Left cardiac atrium (tissue), 4 donors: ENCODE measurements at regions not wholly inside any gene's neighbourhood (a gene's known extent, or its start where the extent isn't known, plus 50 kb on each side); places are given as distances from the start of the nearest gene placed in this dataset.
"Not testable (repeated sequence)": the region's sequence is repeated elsewhere in the genome, so short reads cannot be mapped to it uniquely, and the experiment has no call there.

ENCODE experiments used
- ATAC-seq, 2 donors: fragments of 200-7000 bp; cut with Tn5 transposase; one replicate each; pipeline ENCODE4 v1.9.1; 2020; ENCODE audit warnings: mild to moderate bottlenecking in 2 of 2, moderate library complexity in 2 of 2
- DNase-seq: peaks from one replicate; pipeline ENCODE4 v3.0.0-alpha.2; 2020
- intact Hi-C, 2 donors: fragments of 100-400 bp; cut with DNase I; formaldehyde crosslinking; loops; one replicate each; pipeline versions ENCODE4 v1.14.1 to v1.15.1; 2022 to 2023
- donor health status: DM: no; HTN: yes; CAD: no.
- donor health status: DM: no; HTN: yes; CAD: no; lungs with severe emphysema.
- donor health status: DM: yes; HTN: yes; CAD: no.
- donor health status: Dilated cardiomyopathy.

- DNase-seq: no peak
- intact Hi-C loops: no loop called here
- no peak for ATAC-seq
Observed at GRCh38 chr20:51970858-51971257, 168.5 kb upstream of the SALL4 start.

DNA sequence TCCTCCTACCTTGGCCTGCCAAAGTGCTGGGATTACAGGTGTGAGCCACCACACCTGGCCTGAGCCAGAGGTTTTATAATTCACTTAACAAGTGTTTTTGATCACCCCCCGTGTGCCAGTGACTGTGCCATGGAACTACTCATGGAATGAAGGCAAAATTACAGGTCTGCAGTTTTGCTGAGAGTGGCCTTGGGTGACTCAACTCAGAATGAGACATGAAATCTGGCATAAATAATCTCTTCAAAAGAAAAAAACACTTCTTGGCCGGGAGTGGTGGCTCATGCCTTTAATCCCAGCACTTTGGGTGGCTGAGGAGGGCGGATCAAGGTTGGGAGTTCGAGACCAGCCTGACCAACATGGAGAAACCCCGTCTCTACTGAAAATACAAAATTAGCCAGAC is 166.9 kb upstream of the SALL4 start:
- ATAC-seq (no peak), DNase-seq (no peak)
- intact Hi-C loops: loop anchor here in 1 of 2 donors (5.0 kb wide), 1 partner anchor 327 kb away; no protein-coding TSS in a partner anchor

DNA sequence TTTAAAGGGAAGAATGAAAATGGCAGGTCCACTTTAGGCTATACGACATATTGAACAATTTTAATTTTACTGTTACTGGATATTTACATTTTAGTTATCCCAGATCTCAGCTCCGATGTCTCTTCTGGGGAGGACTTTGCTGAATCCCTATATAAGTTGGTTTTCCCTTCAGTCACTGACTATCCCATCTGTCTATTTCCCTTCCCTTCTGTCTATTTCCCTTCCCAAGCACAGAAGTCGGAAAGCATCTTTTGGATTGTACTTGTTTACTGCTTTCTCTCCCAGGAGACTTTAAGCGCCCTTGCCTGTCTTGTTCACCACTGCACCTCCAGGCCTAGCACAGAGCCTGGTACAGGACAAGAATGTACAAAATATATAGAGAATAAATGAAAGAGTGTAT is 165.8 kb upstream of the SALL4 start:
- DNase-seq (no peak), ATAC-seq (no peak)
- intact Hi-C loops: loop anchor here in 1 of 2 donors (5.0 kb wide), 1 partner anchor 326 kb away; no protein-coding TSS in a partner anchor

GRCh38 chr20:51966296-51966971 is 164.1 kb upstream of the SALL4 start:
- ATAC-seq: peak in 1 of 2 donors; percentile 72
- intact Hi-C loops: loop anchor here in 1 of 2 donors (5.0 kb wide), 1 partner anchor 324 kb away; no protein-coding TSS in a partner anchor
- peak; percentile 34 for DNase-seq

DNA sequence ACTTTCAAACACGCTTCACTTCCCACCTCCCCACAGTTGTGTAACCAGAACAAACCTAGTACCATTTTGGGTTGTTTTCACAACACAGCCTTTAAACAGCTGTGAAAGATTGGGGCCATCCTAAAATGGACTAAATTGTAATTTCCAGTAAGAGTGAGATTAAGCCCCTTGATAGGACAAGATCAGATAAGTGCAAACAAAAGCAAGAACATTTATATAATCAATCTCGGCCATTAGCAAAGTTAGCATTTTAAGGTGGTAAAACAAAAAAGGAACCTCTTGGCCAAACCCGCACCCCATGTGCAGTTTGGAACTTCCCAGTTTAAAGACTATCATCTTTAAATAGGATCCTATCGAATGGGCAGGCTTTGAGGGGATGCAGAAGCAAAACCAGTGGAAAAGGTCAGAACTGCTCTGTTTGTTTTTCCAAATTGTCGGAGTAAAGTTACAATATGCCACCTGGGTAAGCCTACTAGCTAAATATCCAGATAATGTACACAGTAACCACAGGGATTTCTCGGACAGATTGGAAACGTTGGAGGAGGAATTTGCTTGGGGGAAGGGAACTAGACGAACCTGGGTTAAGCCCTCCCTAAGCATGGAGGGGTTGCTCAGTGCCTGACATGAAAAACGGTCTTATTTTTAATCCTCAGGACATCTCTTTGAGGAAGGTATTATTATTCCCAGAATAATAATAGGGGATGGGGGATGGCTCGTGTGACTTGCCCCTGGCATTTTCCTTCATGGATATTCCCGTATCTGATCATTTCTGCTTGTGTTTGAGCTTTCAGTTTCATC is 159.8 kb upstream of the SALL4 start:
- no peak for ATAC-seq
- intact Hi-C loops: no loop called here
- no peak for DNase-seq

DNA sequence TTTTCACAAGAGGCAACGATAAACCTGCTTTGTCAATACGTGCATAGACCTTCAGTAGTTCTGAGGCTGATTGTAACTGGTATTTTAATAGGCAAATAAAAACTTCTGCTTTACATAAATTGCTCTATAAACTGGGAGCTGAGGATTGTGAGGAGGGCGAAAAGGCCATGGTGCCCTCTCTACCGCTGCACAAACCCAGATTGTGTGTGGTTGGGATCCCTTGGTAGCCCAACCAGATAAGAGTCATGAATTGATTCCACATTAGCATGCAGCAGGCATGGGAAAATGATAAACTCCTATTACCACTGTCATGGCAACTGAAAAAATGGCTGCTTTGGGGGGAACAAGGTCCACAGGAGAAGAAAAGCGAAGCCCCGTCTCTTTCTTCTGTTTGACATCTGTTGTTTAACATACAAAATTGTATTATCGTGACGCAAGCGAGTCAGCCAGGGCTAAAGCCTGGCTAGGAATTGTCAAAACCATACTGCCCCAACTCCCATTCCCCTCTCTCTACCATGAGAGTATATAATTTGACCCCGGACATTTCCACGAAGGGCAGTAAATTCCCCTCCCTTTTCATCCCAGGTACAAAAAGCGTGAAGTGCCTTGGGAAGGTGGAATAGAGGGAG is 157.8 kb upstream of the SALL4 start:
- no peak for DNase-seq
- intact Hi-C loops: no loop called here
- no peak for ATAC-seq

GRCh38 chr20:51959066-51959542 is 156.8 kb upstream of the SALL4 start:
- ATAC-seq (no peak), DNase-seq (no peak)
- intact Hi-C loops: no loop called here

GRCh38 chr20:51958099-51959065 is 156.1 kb upstream of the SALL4 start:
- ATAC-seq (no peak), DNase-seq (no peak)
- intact Hi-C loops: no loop called here

DNA sequence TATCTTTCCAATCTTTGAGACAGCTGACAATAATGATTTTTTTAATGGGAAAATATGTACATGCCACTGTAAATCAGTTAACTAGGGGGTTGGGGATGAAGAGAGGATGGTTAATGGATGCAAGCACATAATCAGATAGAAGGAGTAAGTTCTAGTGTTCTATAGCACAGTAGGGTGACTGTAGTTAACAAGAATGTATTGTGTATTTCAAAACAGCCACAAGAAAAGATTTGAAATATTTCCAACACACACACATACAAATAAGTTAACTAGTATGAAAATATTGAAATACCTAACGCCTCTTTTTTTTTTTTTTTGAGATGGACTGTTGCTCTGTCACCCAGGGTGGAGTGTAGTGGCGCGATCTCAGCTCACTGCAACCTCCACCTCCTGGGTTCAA is 153.4 kb upstream of the SALL4 start:
- ATAC-seq (no peak), DNase-seq (no peak)
- intact Hi-C loops: no loop called here

- intact Hi-C loops: no loop called here
- ATAC-seq (no peak), DNase-seq (no peak)
Observed at GRCh38 chr20:51953731-51954340, 151.5 kb upstream of the SALL4 start.

GRCh38 chr20:51950926-51951325 is 148.6 kb upstream of the SALL4 start:
- DNase-seq (no peak), ATAC-seq (no peak)
- intact Hi-C loops: no loop called here

GRCh38 chr20:51946586-51946985 is 144.3 kb upstream of the SALL4 start:
- no peak for DNase-seq
- intact Hi-C loops: no loop called here
- ATAC-seq: no peak

DNA sequence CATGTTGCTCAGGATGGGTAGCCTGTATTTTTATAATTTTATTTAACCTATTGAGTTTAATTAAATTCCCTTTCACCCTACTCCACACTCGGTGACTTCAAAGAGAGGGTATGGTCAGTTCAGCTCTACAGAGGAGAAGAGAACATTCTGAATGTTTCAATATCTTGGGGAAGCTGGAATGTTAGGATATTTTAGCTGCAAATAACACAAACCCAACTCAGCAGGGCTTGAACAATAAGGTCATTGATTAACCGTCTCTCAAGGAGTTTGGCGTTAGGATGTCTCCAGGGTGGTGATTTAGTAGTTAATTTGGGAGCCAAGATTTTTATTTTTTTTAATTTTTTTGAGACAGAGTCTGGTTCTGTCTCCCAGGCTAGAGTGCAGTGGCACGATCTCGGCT is 143.6 kb upstream of the SALL4 start:
- ATAC-seq: no peak
- DNase-seq: no peak
- intact Hi-C loops: no loop called here

- DNase-seq: no peak
- peak in 1 of 2 donors; percentile 32 for ATAC-seq
- intact Hi-C loops: no loop called here
Observed at GRCh38 chr20:51945177-51945576, 142.9 kb upstream of the SALL4 start.

GRCh38 chr20:51943761-51944160 is 141.4 kb upstream of the SALL4 start:
- ATAC-seq (no peak), DNase-seq (no peak)
- intact Hi-C loops: no loop called here

DNA sequence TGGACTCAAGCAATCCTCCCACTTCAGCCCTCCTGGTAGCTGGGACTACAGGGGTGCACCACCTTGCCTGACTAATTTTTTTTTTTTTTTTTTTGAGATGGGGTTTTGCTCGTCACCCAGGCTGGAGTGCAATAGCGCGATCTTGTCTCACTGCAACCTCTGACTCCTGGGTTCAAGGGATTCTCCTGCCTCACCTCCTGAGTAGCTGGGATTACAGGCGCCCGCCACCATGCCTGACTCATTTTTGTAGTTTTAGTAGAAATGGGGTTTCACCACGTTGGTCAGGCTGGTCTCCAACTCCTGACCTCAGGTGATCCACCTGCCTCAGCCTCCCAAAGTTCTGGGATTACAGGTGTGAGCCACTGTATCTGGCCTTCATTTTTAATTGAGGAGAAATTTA is 141.0 kb upstream of the SALL4 start:
- ATAC-seq, DNase-seq, intact Hi-C loops: not testable (repeated sequence)

GRCh38 chr20:51941503-51941902 is 139.2 kb upstream of the SALL4 start:
- intact Hi-C loops: no loop called here
- DNase-seq (no peak), ATAC-seq (no peak)

DNA sequence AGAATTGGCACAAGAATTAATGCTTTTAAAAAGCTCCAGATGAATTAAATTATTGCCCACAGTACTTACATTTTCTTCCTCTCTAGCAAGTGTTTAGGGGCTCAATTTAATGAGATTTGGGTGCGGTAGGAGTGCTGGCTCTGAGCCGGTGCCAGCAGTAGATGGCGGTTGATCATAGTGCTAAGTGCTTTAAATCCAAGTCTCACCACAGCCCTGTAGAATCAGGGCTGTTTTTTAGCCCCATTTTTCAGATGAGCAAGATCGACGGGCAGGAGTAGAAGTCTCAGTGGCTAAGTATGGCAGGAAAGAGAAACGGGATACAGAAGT is 136.9 kb upstream of the SALL4 start:
- DNase-seq (no peak), ATAC-seq (no peak)
- intact Hi-C loops: no loop called here
